OCI-LY7 (cell line): ENCODE measurements at regions not wholly inside any gene's neighbourhood (a gene's known extent, or its start where the extent isn't known, plus 50 kb on each side); places are given as distances from the start of the nearest gene placed in this dataset.

Experiments
- CTCF ChIP-seq: fragments of 200-600 bp; sonication (generic); conservative IDR thresholded peaks from 2 replicates; pipeline ENCODE4 v1.5.1; 2014; ENCODE audit warnings: mild to moderate bottlenecking, antibody characterized with exemption, low read length, moderate library complexity, mixed read lengths
- EZH2phosphoT487 ChIP-seq: fragments of 200-600 bp; sonication (generic); IDR thresholded peaks from 2 replicates; pipeline ENCODE4 v1.6.1; 2018; ENCODE audit warnings: low read depth, borderline replicate concordance, mild to moderate bottlenecking, mixed run types, antibody characterized with exemption, low read length, moderate library complexity, mixed read lengths

DNA sequence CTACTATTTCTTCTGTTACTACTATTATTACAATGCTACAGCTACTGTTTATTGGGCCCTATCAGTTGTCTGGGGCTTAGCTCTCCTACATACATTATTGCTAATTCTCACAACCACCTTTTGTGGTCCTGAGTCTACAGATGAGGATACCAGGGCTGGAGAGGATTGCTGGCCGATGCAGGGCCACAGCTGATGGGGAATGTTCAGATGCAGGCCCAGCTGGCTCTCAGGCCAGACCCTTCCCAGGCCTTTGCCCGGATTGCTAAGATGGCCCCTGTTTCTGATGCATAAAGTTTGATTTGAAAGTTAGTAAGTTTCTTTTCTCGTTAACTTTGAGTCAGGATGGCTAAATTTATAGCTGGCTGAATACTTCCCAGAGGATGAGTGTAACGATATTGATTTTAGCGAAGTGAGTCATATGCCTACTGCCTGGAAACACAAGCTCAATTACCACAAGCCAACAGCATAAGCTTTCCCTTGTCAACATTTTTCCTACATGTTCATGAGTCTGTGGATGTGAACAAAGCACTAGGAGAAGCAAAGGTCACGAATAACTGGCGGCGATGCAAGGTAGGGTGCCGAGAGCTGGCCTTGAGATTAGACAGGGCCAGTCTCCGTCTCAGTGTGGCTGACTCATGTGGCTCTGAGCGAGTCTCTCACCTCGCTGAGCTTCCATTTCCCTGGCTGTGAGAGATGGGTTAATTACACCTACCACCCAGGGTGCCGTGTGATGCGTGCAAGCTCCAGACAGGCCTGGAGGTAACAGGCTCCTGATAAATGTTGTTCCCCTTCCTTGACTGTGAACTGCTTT, 111.0 kb downstream of the BEGAIN start:
- TF ChIP-seq CTCF = no peak
- no peak for TF ChIP-seq EZH2phosphoT487
